ENCODE measurements at regions not wholly inside any gene's neighbourhood (a gene's known extent, or its start where the extent isn't known, plus 50 kb on each side); places are given as distances from the start of the nearest gene placed in this dataset.
A peak's percentile ranks its signal among the peaks of the same experiment; 100 is the strongest.
"Not testable (repeated sequence)": the region's sequence is repeated elsewhere in the genome, so short reads cannot be mapped to it uniquely, and the experiment has no call there.

DNA sequence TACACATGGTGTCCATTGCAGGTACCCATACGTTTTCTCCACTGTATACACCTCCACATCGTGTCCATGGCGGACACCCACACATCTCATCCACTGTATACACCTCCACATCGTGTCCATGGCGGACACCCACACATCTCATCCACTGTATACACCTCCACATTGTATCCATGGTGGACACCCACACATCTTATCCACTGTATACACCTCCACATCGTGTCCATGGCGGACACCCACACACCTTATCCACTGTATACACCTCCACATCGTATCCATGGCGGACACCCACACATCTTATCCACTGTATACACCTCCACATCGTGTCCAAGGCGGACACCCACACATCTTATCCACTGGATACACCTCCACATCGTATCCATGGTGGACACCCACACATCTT lies 50.4 kb upstream of the TTC34 start:
- H3K4me1 ChIP-seq (ENCODE audit: control insufficient read depth, insufficient read depth, low read length); intact Hi-C loops (cut with DNase I); H3K27ac ChIP-seq (ENCODE audit: low read length); H3K27me3 ChIP-seq (ENCODE audit: control insufficient read depth, insufficient read depth); H3K9me3 ChIP-seq (ENCODE audit: control insufficient read depth, low read length); H3K4me3 ChIP-seq (ENCODE audit: low read length); ATAC-seq: not testable (repeated sequence)
- 83% methylated on average over 12 of the region's 12 CpGs for WGBS
- peak in 1 of 3 donors; percentile 10 for DNase-seq

DNA sequence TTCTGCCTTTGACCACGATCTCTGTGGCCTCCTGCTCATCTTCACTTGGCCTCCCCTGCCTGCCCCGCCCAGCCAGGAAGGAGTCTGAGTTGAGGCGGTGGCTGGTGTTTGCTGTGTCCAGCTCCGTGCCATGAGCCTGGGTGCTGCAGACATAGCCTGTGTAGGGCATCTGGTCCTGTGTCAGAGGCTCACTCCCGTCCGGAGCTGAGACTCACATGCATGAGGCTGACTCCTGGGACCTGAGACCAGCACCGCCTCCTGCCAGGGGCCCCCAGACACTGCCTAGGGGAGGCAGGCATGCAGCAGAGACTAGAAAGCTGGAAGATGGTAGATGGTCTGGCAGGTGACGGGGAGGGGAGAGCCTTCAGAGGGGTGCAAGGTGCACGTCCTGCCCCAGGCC lies 52.2 kb upstream of the TTC34 start:
- intact Hi-C loops (cut with DNase I), result no loop called here
- no peak for ATAC-seq
- Histone ChIP-seq H3K27ac (ENCODE audit: low read length) (no peak overlapping the region), H3K4me3 (ENCODE audit: low read length) (no peak overlapping the region), H3K9me3 (ENCODE audit: control insufficient read depth, low read length) (no peaks in the 10 kb centered on the region), H3K4me1 (ENCODE audit: control insufficient read depth, insufficient read depth, low read length) (no peaks in the 10 kb centered on the region), H3K27me3 (ENCODE audit: control insufficient read depth, insufficient read depth) (no peaks in the 10 kb centered on the region)
- 72% methylated on average over 9 of the region's 9 CpGs for WGBS
- DNase-seq, result peak in 2 of 3 donors; percentile 7 to 19

DNA sequence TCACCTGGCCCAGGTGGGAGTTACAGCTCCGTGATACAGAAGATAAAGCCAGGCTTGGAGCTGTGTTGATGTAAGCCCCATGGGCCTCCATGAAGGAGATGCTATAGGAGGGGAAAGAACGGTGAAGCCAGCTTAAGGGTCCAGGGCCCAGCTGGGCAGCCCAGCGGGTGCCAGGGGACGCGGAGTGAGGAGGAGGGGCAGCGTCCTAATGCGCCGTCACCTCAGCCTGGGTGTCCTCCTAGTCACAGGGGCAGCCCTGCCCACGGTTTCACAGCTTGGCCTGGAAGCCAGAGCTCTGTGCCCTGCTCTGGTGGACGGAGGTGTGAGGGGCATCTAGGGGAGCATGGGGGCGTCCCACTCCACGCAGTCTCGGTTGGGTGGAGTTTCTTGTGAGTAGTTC lies 52.7 kb upstream of the TTC34 start:
- no peak for DNase-seq
- no peaks in the 10 kb centered on the region for H3K9me3 ChIP-seq (ENCODE audit: control insufficient read depth, low read length)
- H3K27ac ChIP-seq (ENCODE audit: low read length), result no peak overlapping the region
- WGBS, result 82% methylated on average over 13 of the region's 13 CpGs
- no peak for ATAC-seq
- intact Hi-C loops (cut with DNase I), result no loop called here
- H3K27me3 ChIP-seq (ENCODE audit: control insufficient read depth, insufficient read depth), result no peaks in the 10 kb centered on the region
- H3K4me3 ChIP-seq (ENCODE audit: low read length), result no peak overlapping the region
- H3K4me1 ChIP-seq (ENCODE audit: control insufficient read depth, insufficient read depth, low read length), result no peaks in the 10 kb centered on the region

DNA sequence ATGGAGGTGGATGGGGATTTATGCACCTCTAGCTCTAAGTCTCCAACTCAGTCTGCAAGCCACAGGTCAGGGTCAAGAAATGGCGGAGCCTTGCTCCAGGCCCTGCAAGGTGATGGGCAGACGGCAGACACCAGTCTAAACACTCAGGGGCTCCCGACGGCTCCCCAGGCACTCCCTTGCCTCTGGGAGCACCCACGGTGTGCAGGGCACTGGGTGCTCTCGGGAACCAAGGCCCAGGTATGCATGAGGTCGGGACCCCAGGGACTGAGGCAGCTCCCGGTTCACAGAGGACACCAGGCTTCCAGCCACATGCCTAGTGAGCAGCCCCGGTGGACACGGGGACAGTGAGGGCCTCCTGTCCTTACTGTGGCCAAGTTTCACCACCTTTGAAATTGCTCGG lies 53.1 kb upstream of the TTC34 start:
- WGBS, result 74% methylated on average over 11 of the region's 11 CpGs
- ATAC-seq (no peak), DNase-seq (peak in 2 of 3 donors; percentile 2 to 28)
- no peak overlapping the region for H3K27ac ChIP-seq (ENCODE audit: low read length)
- intact Hi-C loops (cut with DNase I), result no loop called here
- no peaks in the 10 kb centered on the region for H3K4me1 ChIP-seq (ENCODE audit: control insufficient read depth, insufficient read depth, low read length)
- no peaks in the 10 kb centered on the region for H3K27me3 ChIP-seq (ENCODE audit: control insufficient read depth, insufficient read depth)
- H3K9me3 ChIP-seq (ENCODE audit: control insufficient read depth, low read length), result no peaks in the 10 kb centered on the region
- no peak overlapping the region for H3K4me3 ChIP-seq (ENCODE audit: low read length)

DNA sequence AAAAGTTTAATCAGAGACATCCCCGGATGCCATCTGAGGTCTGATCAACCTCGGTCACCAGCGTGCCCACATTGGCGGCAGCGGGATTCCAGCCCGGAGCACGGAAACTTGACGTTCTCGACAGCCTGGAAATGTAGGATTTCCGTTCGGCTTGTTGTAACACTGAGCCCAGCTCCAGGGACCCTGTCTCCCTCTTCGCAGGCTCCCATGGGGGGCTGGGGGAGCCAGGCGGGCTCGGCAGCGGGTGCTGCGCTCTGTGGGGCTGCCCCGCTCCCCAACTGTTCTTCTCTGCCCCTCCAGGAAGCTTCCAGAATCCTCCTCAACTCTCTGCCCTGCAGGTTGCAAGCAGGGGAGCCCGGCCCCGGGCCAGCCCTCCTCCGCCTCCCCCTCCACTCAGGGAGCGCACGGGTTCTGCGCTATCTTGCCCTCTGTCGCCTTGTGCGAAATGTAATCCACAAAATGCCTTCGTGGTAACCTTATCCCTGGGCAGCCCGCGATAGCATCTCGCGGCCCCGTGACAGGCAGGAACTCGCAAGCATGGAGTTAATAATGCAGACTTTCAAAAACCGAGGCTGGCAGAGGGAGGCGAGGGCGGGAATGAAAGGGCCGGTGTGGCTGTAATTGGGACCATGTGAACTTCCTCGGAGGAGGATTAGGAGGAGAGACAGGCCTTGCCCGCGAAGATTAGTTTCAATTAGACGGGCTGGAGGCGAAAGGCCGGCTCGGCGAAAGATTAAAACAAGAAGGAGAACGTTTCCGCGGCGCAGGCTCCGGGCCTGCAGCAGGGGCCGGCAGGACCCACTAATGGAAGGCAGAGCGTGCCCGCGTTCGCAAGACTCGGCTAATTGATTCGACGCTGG lies 53.9 kb upstream of the TTC34 start:
- peak in 2 of 3 donors; percentile 6 to 28 for DNase-seq

DNA sequence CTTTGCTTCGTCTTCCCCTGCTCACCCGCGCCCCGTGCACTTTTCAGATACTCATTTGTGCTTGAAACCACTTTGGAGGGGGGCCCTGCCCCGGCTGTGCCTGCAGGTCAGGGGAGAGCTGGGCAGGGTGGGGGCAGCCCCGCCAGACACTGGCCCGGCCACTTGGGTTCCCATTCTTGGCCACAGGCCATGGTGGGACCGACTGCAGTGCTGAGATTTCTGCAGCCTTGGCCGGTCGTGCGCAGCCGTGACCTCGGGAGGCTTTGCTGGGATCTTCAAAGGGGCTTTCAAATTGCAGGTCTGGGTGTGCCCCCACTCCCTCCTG lies 54.5 kb upstream of the TTC34 start:
- no peak overlapping the region for H3K4me3 ChIP-seq (ENCODE audit: low read length)
- intact Hi-C loops (cut with DNase I), result no loop called here
- WGBS, result 69% methylated on average over 13 of the region's 13 CpGs
- DNase-seq (no peak), ATAC-seq (no peak)
- H3K9me3 ChIP-seq (ENCODE audit: control insufficient read depth, low read length), result no peaks in the 10 kb centered on the region
- no peaks in the 10 kb centered on the region for H3K4me1 ChIP-seq (ENCODE audit: control insufficient read depth, insufficient read depth, low read length)
- H3K27me3 ChIP-seq (ENCODE audit: control insufficient read depth, insufficient read depth), result no peaks in the 10 kb centered on the region
- no peak overlapping the region for H3K27ac ChIP-seq (ENCODE audit: low read length)

More for the DNA sequence above, 53.9 kb upstream of the TTC34 start:
- WGBS, result 66% methylated on average over 57 of the region's 57 CpGs
- Histone ChIP-seq H3K9me3 (ENCODE audit: control insufficient read depth, low read length) (no peaks in the 10 kb centered on the region), H3K4me1 (ENCODE audit: control insufficient read depth, insufficient read depth, low read length) (no peaks in the 10 kb centered on the region), H3K27me3 (ENCODE audit: control insufficient read depth, insufficient read depth) (no peaks in the 10 kb centered on the region), H3K4me3 (ENCODE audit: low read length) (no peak overlapping the region), H3K27ac (ENCODE audit: low read length) (no peak overlapping the region)
- ATAC-seq, result no peak
- intact Hi-C loops (cut with DNase I), result no loop called here

DNA sequence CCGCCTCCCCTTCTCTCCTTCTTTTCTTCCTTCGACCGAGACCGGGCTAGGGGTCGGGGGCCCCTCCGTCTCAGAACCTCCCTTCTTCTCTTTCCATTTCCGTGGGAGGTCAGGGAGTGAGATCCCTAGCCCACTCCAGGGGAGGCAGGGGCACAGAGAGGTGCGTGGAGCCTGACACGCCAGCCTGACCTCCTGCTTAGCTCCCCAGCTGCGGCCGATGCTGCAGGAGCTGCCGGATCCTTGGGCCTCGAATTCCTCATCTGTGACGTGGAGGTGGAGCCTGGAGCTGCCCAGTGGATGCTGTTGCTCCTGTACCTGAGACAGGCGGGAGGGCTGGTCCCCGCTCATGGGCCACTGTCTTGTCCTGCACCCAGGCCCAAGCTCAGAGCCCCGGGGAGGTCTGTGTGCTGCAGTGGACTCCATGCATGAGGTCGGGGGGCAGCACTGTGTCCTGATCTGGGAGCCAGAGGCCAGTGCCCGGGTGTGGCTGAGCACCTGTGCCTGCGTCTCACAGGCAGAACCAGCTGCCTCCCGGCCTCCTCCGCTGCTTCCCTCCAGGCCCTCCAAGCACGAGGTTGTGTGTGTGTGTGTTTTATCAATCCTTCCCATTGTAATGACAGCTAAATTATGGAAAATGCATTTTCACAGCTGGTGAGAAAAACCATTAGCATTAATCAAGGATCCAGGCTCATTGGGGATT lies 55.3 kb upstream of the TTC34 start:
- Histone ChIP-seq H3K9me3 (ENCODE audit: control insufficient read depth, low read length) (no peaks in the 10 kb centered on the region), H3K27ac (ENCODE audit: low read length) (no peak overlapping the region), H3K4me1 (ENCODE audit: control insufficient read depth, insufficient read depth, low read length) (no peaks in the 10 kb centered on the region), H3K4me3 (ENCODE audit: low read length) (no peak overlapping the region), H3K27me3 (ENCODE audit: control insufficient read depth, insufficient read depth) (no peaks in the 10 kb centered on the region)
- DNase-seq (peak in 1 of 3 donors; percentile 4), ATAC-seq (no peak)
- WGBS, result 63% methylated on average over 23 of the region's 23 CpGs
- intact Hi-C loops (cut with DNase I), result no loop called here

DNA sequence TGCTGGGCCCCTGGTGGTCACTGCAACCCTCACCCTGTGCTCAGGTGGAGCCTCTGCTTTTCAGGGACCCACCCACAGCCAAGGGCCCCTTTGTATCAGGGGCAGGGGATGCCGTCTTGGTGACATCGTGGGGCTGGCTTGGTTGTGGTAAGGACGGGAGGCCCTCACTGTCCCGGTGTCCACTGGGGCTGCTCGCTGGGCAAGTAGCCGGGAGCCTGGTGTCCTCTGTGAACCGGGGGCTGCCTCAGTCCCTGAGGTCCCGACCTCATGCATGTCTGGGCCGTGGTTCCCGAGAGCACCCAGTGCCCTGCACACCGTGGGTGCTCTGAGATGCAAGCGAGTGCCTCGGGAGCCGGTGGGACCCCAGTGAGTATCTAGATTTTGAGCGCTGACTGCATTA lies 56.0 kb upstream of the TTC34 start:
- no peaks in the 10 kb centered on the region for H3K9me3 ChIP-seq (ENCODE audit: control insufficient read depth, low read length)
- peak in 1 of 3 donors; percentile 17 for DNase-seq
- intact Hi-C loops (cut with DNase I), result no loop called here
- 84% methylated on average over 15 of the region's 15 CpGs for WGBS
- H3K27me3 ChIP-seq (ENCODE audit: control insufficient read depth, insufficient read depth), result no peaks in the 10 kb centered on the region
- no peaks in the 10 kb centered on the region for H3K4me1 ChIP-seq (ENCODE audit: control insufficient read depth, insufficient read depth, low read length)
- H3K4me3 ChIP-seq (ENCODE audit: low read length), result no peak overlapping the region
- no peak for ATAC-seq
- no peak overlapping the region for H3K27ac ChIP-seq (ENCODE audit: low read length)

DNA sequence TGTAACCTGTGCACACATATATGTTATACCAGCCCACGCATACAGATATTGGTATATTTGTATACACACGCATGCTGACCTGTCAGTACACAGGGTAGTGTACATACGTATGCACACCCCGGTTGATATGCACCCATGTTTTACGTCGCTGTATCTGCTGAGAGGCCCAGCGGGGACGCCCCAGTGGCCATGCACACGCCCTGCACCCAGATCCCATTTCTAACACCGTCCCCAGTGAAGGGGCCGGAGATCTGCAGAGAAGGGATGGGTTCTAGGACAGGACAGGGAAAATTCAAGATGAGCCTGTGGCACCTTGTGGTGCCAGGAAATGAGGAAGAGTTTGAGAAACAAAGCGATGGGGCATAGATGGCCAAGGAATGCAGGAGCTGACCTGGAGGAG lies 57.2 kb upstream of the TTC34 start:
- ATAC-seq, result no peak
- no peaks in the 10 kb centered on the region for H3K4me1 ChIP-seq (ENCODE audit: control insufficient read depth, insufficient read depth, low read length)
- no peak overlapping the region for H3K4me3 ChIP-seq (ENCODE audit: low read length)
- H3K27ac ChIP-seq (ENCODE audit: low read length), result no peak overlapping the region
- H3K9me3 ChIP-seq (ENCODE audit: control insufficient read depth, low read length), result no peaks in the 10 kb centered on the region
- DNase-seq, result peak in 1 of 3 donors; percentile 16
- WGBS, result 94% methylated on average over 12 of the region's 12 CpGs
- no peaks in the 10 kb centered on the region for H3K27me3 ChIP-seq (ENCODE audit: control insufficient read depth, insufficient read depth)
- intact Hi-C loops (cut with DNase I), result no loop called here

DNA sequence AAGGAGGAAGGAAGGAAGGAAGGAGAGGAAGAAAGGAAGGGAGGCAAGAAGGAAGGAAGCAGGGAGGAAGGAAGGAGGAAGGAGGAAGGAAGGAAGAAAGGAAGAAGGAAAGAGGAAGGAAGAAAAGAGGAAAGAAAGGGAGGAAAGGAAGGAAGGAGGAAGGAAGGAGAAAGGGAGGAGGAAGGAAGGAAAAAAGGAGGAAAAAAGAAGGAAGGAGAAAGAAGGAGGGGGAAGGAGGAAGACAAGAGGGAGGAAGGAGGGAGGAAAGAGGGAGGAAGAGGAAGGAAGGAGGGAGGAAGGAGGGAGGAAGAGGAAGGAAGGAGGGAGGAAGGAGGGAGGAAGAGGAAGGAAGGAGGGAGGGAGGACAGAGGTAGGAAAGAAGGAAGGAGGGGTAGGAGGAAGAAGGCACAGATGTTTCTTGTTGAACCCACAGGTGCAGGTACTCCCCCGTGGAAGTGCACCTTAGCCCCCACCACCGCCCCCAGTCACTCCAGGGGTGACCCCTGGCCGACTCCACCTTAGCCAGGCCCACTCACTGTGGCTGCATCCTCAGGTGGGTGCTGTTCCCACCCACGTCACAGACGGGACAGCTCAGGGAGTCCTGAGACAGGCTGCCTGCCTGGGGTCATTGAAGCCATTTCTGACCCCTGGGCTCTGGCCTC lies 57.9 kb upstream of the TTC34 start:
- Histone ChIP-seq H3K4me1 (ENCODE audit: control insufficient read depth, insufficient read depth, low read length) (no peaks in the 10 kb centered on the region), H3K27me3 (ENCODE audit: control insufficient read depth, insufficient read depth) (no peaks in the 10 kb centered on the region), H3K27ac (ENCODE audit: low read length) (no peak overlapping the region), H3K9me3 (ENCODE audit: control insufficient read depth, low read length) (no peaks in the 10 kb centered on the region), H3K4me3 (ENCODE audit: low read length) (no peak overlapping the region)
- no peak for DNase-seq
- intact Hi-C loops (cut with DNase I), result no loop called here
- WGBS, result 91% methylated on average over 5 of the region's 5 CpGs
- ATAC-seq, result no peak

DNA sequence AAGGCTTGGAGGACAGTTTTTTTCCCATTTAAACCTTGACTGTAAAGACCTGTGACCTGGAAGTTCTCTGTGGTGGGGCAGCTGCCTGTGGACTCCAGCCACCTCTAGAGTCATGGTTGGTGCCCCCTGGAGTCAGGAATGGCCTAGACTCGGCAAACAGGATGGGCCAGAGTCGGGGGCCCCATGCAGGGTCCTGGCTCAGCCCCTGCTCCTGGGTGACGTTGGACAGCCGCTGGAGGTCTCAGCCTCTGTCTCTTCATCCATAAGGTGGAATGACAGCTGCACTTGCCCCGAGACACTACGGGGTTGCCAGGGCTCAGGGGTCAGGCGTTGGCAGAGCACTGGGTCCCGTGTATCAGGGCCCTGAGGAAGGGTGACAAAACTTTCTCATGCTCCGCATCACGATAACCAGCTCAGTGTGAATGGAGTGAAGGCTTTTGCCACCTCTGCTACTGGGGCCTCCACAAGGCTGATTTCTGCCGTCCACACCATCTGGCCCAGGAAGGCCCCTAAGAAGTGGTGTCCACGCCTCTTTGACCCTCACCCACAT lies 58.5 kb upstream of the TTC34 start:
- Histone ChIP-seq H3K4me3 (ENCODE audit: low read length) (no peak overlapping the region), H3K27ac (ENCODE audit: low read length) (no peak overlapping the region), H3K4me1 (ENCODE audit: control insufficient read depth, insufficient read depth, low read length) (no peaks in the 10 kb centered on the region), H3K27me3 (ENCODE audit: control insufficient read depth, insufficient read depth) (no peaks in the 10 kb centered on the region), H3K9me3 (ENCODE audit: control insufficient read depth, low read length) (no peaks in the 10 kb centered on the region)
- 70% methylated on average over 12 of the region's 12 CpGs for WGBS
- intact Hi-C loops (cut with DNase I), result no loop called here
- DNase-seq, result no peak
- no peak for ATAC-seq

Data from right cardiac atrium (tissue), 5 donors.